ACC112 (cell line): ENCODE measurements at regions not wholly inside any gene's neighbourhood (a gene's known extent, or its start where the extent isn't known, plus 50 kb on each side); places are given as distances from the start of the nearest gene placed in this dataset.

Experiments used
- H2AFZ ChIP-seq: fragments of 200-600 bp; sonication (generic); one replicate; pipeline ENCODE4 v1.6.0; 2017; ENCODE audit warnings: antibody characterized with exemption, low read length; ENCODE audit not compliant: unreplicated experiment
- H3K27ac ChIP-seq: fragments of 200-600 bp; sonication (generic); 2 replicates; pipeline ENCODE4 v1.5.1; 2014; ENCODE audit warnings: low read depth, mild to moderate bottlenecking, antibody characterized with exemption, low read length, moderate library complexity
- H3K27me3 ChIP-seq: fragments of 200-600 bp; sonication (generic); 2 replicates; pipeline ENCODE4 v1.6.1; 2014; ENCODE audit warnings: mild to moderate bottlenecking, antibody characterized with exemption, low read length, moderate library complexity, mixed read lengths; ENCODE audit not compliant: insufficient read depth
- H3K36me3 ChIP-seq: fragments of 200-600 bp; sonication (generic); 2 replicates; pipeline ENCODE4 v1.6.1; 2016; ENCODE audit warnings: mild to moderate bottlenecking, antibody characterized with exemption, low read length, moderate library complexity, mixed read lengths; ENCODE audit not compliant: insufficient read depth
- H3K4me1 ChIP-seq: fragments of 200-600 bp; sonication (generic); one replicate; pipeline ENCODE4 v1.6.1; 2016; ENCODE audit warnings: low read length, mixed read lengths; ENCODE audit not compliant: insufficient read depth, unreplicated experiment, control insufficient read depth
- H3K4me3 ChIP-seq: fragments of 200-600 bp; sonication (generic); 2 replicates; pipeline ENCODE4 v1.5.1; 2014; ENCODE audit warnings: mild to moderate bottlenecking, low read depth, low read length
- H3K79me2 ChIP-seq: fragments of 200-600 bp; sonication (generic); one replicate; pipeline ENCODE4 v1.6.0; 2016; ENCODE audit warnings: low read length; ENCODE audit not compliant: control insufficient read depth, unreplicated experiment, insufficient read depth

- H3K4me3 ChIP-seq, result peak overlapping the region; percentile 38; the same call in 1 of the 2 replicates
- no peaks in the 10 kb centered on the region for H3K79me2 ChIP-seq
- peak overlapping the region; percentile 81 for H3K27ac ChIP-seq
- H3K36me3 ChIP-seq, result no peaks in the 10 kb centered on the region
- peak overlapping the region; percentile 54 for H2AFZ ChIP-seq
- no peaks in the 10 kb centered on the region for H3K27me3 ChIP-seq
- peaks cover 33% of the 10 kb centered on the region for H3K4me1 ChIP-seq
Observed at GRCh38 chr10:36173364-36173763, 531.3 kb upstream of the FZD8 start.

DNA sequence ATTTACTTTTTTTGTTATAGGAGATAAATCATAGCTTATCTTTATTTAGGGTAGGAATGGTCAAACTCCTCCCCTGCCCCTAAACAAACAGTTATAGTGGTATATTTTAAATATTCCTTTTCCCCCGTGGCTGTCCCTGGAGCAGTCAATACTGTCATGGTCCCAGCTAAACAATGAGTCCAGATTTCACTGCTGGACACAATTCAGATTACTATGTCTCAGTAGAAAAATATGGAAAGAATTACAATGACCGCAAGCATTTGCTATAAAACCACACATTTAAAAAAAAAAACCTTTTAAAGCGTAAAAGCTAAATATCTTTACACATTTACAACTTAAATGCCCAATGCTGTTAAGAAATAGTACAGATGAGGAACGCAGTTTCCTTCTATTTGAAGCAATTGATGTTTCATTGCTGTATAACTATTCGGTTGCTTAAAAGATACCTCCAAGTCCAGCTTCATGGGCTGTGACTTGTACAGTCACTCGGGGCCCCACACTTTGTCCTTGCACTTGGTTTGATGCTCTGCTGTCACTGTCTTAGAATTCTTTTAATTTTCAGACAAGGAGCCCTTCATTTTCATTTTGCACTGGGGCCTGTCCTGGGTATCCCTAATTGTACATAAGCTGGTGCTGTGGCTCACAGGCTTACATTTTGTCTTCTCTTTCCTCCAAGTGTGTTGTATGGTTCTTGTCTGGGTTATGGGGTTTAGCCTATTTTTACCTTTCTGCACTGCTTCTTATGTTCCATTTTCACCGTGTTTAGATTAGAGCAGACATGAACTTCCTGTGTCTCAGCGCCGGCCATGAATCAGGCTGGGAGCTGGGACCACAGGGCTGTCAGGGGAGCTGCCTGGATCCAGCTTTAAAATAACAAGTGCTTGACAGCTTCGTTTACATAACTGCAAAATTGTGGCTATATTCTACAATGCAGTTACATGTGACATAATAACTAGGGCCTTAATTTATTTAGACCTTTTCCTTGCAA, 530.2 kb upstream of the FZD8 start:
- Histone ChIP-seq H3K79me2 (no peaks in the 10 kb centered on the region), H2AFZ (peak overlapping the region; percentile 54), H3K27ac (peak overlapping the region; percentile 81), H3K4me1 (peaks cover 33% of the 10 kb centered on the region), H3K36me3 (no peaks in the 10 kb centered on the region), H3K27me3 (no peaks in the 10 kb centered on the region), H3K4me3 (peak overlapping the region; percentile 38)

DNA sequence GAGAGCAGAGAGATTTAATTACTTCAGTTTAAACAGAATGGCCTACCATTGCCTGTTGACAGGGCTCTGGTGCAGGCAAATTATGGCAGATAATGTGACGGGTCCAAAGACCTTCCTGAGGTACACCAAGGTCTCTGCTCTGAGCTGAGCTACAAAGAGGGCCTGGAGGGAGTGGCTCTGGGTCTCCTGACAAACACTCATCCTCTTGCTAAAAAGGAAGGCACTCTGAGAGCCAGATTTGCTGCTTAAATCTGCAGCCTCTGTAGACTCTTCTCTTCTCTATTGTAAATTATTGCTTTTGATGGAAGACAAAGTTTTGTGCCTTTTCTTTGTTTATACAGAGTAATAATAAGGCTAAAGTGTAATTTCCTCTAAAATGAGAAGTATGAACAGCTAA, 529.5 kb upstream of the FZD8 start:
- Histone ChIP-seq H3K27me3 (no peaks in the 10 kb centered on the region), H3K4me3 (0 out of 2 replicates have a peak overlapping the region, but pooled peaks have one; percentile 38), H3K79me2 (no peaks in the 10 kb centered on the region), H3K4me1 (peaks cover 33% of the 10 kb centered on the region), H3K36me3 (no peaks in the 10 kb centered on the region), H3K27ac (peak overlapping the region; percentile 81), H2AFZ (no peak overlapping the region)

- no peaks in the 10 kb centered on the region for H3K27me3 ChIP-seq
- no peak overlapping the region for H3K4me3 ChIP-seq
- no peak overlapping the region for H2AFZ ChIP-seq
- H3K27ac ChIP-seq, result no peak overlapping the region
- no peaks in the 10 kb centered on the region for H3K79me2 ChIP-seq
- no peaks in the 10 kb centered on the region for H3K36me3 ChIP-seq
- H3K4me1 ChIP-seq, result peaks cover 33% of the 10 kb centered on the region
Observed at GRCh38 chr10:36170943-36171501, 528.9 kb upstream of the FZD8 start.

- Histone ChIP-seq H3K4me1 (peaks cover 33% of the 10 kb centered on the region), H3K79me2 (no peaks in the 10 kb centered on the region), H3K4me3 (no peak overlapping the region), H3K36me3 (no peaks in the 10 kb centered on the region), H3K27ac (no peak overlapping the region), H3K27me3 (no peaks in the 10 kb centered on the region), H2AFZ (no peak overlapping the region)
Observed at GRCh38 chr10:36170142-36170719, 528.1 kb upstream of the FZD8 start.

- no peaks in the 10 kb centered on the region for H3K36me3 ChIP-seq
- H3K79me2 ChIP-seq, result no peaks in the 10 kb centered on the region
- no peak overlapping the region for H3K4me3 ChIP-seq
- no peak overlapping the region for H2AFZ ChIP-seq
- no peaks in the 10 kb centered on the region for H3K27me3 ChIP-seq
- no peak overlapping the region for H3K27ac ChIP-seq
- H3K4me1 ChIP-seq, result peaks cover 27% of the 10 kb centered on the region
Observed at GRCh38 chr10:36168777-36169176, 526.7 kb upstream of the FZD8 start.

DNA sequence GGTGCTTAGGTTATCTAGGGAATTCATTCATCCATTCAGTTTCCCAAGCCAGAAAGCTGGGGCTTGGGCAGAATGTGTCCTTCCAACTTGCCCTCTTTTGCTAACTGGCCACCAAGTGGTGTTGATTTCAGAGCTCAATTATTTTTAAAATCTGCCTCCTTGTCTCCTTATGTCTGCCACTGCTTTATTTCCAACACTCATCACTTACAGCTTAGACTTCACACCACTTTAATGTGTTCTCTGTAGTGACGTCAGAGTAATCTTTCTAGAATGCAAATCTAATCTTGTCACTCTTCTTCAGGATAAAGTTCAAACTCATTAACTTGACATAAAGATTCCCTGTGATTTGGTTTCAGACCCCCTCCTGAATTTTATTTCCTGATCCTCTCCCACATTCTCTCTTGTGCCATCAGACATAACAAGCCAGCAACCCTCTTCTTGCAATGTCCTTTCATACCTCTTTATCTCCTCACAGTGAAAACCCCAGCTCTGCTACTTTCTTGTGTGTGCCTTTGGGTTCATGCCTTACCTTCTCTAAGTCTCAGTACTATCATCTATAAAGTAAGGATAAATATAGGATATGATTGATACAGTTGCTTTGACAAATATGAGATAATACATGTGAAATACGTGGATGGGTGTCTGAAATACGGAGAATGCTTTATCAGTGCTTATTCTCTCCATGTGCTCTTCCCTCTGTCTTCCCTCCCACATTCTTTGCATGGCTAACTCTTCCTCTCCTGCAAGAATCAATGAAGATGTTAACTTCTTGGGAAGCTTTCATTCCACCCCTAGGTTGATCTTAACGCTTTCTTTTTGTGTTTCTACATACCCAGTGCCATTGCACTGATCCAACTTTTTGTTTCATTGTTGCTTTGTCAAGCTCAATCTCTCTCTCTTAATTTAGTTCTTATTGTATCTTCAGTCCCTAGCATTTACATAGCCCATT, 522.7 kb upstream of the FZD8 start:
- Histone ChIP-seq H3K36me3 (no peaks in the 10 kb centered on the region), H3K4me1 (no peaks in the 10 kb centered on the region), H3K27ac (no peak overlapping the region), H3K27me3 (no peaks in the 10 kb centered on the region), H2AFZ (no peak overlapping the region), H3K4me3 (no peak overlapping the region), H3K79me2 (no peaks in the 10 kb centered on the region)

GRCh38 chr10:36163827-36164226, 521.7 kb upstream of the FZD8 start:
- Histone ChIP-seq H3K79me2 (no peaks in the 10 kb centered on the region), H3K27me3 (no peaks in the 10 kb centered on the region), H3K27ac (no peak overlapping the region), H2AFZ (no peak overlapping the region), H3K4me1 (no peaks in the 10 kb centered on the region), H3K4me3 (no peak overlapping the region), H3K36me3 (no peaks in the 10 kb centered on the region)

DNA sequence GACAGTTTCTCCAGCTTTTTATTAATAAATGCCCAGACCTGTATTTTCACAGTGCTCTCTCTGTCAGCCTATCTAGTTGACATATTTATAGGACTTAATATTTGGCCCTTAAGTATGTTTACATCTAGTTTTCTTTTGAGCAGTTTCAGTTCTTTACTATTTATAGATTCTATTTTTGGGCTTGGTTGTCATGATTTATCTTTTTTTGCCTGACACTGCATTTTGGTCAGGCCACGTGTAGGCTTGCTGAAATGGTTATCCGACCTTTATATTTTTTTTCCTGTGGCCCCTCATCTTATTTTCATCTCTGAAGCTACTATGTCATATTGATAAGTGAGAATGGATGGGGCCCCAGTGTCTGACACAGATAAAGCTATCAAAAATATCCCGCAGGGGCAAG, 515.4 kb upstream of the FZD8 start:
- Histone ChIP-seq H3K27ac (no peak overlapping the region), H3K4me3 (no peak overlapping the region), H3K27me3 (no peaks in the 10 kb centered on the region), H3K4me1 (no peaks in the 10 kb centered on the region), H3K79me2 (no peaks in the 10 kb centered on the region), H2AFZ (no peak overlapping the region), H3K36me3 (no peaks in the 10 kb centered on the region)

- H3K27me3 ChIP-seq, result no peaks in the 10 kb centered on the region
- no peak overlapping the region for H2AFZ ChIP-seq
- H3K27ac ChIP-seq, result no peak overlapping the region
- no peak overlapping the region for H3K4me3 ChIP-seq
- H3K4me1 ChIP-seq, result peaks cover 4% of the 10 kb centered on the region
- H3K36me3 ChIP-seq, result no peaks in the 10 kb centered on the region
- H3K79me2 ChIP-seq, result no peaks in the 10 kb centered on the region
Observed at GRCh38 chr10:36148207-36148606, 506.1 kb upstream of the FZD8 start.
